Activated naive CD8-positive, alpha-beta T cell treated with anti-CD3 and anti-CD28 coated beads, Interleukin-2, amount 50 U/mL, for 16 hours (primary cell): ENCODE measurements at regions not wholly inside any gene's neighbourhood (a gene's known extent, or its start where the extent isn't known, plus 50 kb on each side); places are given as distances from the start of the nearest gene placed in this dataset.
A peak's percentile ranks its signal among the peaks of the same experiment; 100 is the strongest.
"Not testable (repeated sequence)": the region's sequence is repeated elsewhere in the genome, so short reads cannot be mapped to it uniquely, and the experiment has no call there.

Source experiments
- DNase-seq: peaks from one replicate; pipeline ENCODE4 v3.0.0-alpha.2; 2020; ENCODE audit warnings: low read depth, low spot score

- DNase-seq, result no peak
Observed at GRCh38 chr1:90864681-90865080, 147.6 kb upstream of the BARHL2 start.

- no peak for DNase-seq
Observed at GRCh38 chr1:90862782-90863181, 145.7 kb upstream of the BARHL2 start.

- DNase-seq, result not testable (repeated sequence)
Observed at GRCh38 chr1:90861421-90861820, 144.3 kb upstream of the BARHL2 start.

- DNase-seq, result no peak
Observed at GRCh38 chr1:90856463-90857007, 139.4 kb upstream of the BARHL2 start.

- no peak for DNase-seq
Observed at GRCh38 chr1:90854397-90854924, 137.4 kb upstream of the BARHL2 start.

GRCh38 chr1:90851711-90852050 is 134.6 kb upstream of the BARHL2 start:
- no peak for DNase-seq

GRCh38 chr1:90850898-90851710 is 134.0 kb upstream of the BARHL2 start:
- peak; percentile 49 for DNase-seq

- no peak for DNase-seq
Observed at GRCh38 chr1:90850181-90850897, 133.2 kb upstream of the BARHL2 start.

- no peak for DNase-seq
Observed at GRCh38 chr1:90841473-90841872, 124.4 kb upstream of the BARHL2 start.

- DNase-seq, result no peak
Observed at GRCh38 chr1:90840352-90840751, 123.2 kb upstream of the BARHL2 start.

GRCh38 chr1:90839323-90839722 is 122.2 kb upstream of the BARHL2 start:
- DNase-seq, result no peak

- DNase-seq, result no peak
Observed at GRCh38 chr1:90838720-90839119, 121.6 kb upstream of the BARHL2 start.

- no peak for DNase-seq
Observed at GRCh38 chr1:90837420-90837819, 120.3 kb upstream of the BARHL2 start.

GRCh38 chr1:90836345-90836679 is 119.2 kb upstream of the BARHL2 start:
- no peak for DNase-seq

GRCh38 chr1:90835661-90836344 is 118.7 kb upstream of the BARHL2 start:
- DNase-seq, result no peak

- no peak for DNase-seq
Observed at GRCh38 chr1:90834886-90835660, 118.0 kb upstream of the BARHL2 start.

- DNase-seq, result no peak
Observed at GRCh38 chr1:90834354-90834885, 117.3 kb upstream of the BARHL2 start.

- no peak for DNase-seq
Observed at GRCh38 chr1:90833466-90834110, 116.5 kb upstream of the BARHL2 start.

- no peak for DNase-seq
Observed at GRCh38 chr1:90831910-90832309, 114.8 kb upstream of the BARHL2 start.

GRCh38 chr1:90826834-90827233 is 109.7 kb upstream of the BARHL2 start:
- DNase-seq, result no peak

- no peak for DNase-seq
Observed at GRCh38 chr1:90826024-90826423, 108.9 kb upstream of the BARHL2 start.
